Panc1 (cell line): ENCODE measurements at regions not wholly inside any gene's neighbourhood (a gene's known extent, or its start where the extent isn't known, plus 50 kb on each side); places are given as distances from the start of the nearest gene placed in this dataset.

Source experiments
- POLR2AphosphoS5 ChIP-seq: IDR thresholded peaks from 2 replicates; pipeline ENCODE4 v1.6.1; 2012; ENCODE audit warnings: mild to moderate bottlenecking, low read depth, low read length, moderate library complexity
- SIN3A ChIP-seq: IDR thresholded peaks from 2 replicates; pipeline ENCODE4 v1.6.1; 2012; ENCODE audit warnings: low read depth, mild to moderate bottlenecking, low read length, moderate library complexity, borderline replicate concordance; ENCODE audit not compliant: insufficient read depth
- TCF7L2 ChIP-seq: IDR thresholded peaks from 2 replicates; pipeline ENCODE4 v1.6.1; 2011; ENCODE audit warnings: mild to moderate bottlenecking, low read depth, low read length, inconsistent platforms
- TF ChIP-seq, protein P1 (sequence below): fragments of 450-650 bp; IDR thresholded peaks from 2 replicates; pipeline ENCODE4 v1.5.1; 2017; ENCODE audit warnings: mild to moderate bottlenecking

GRCh38 chr2:64352292-64352691 is 101.7 kb upstream of the LGALSL start:
- TF ChIP-seq, protein P1, sequence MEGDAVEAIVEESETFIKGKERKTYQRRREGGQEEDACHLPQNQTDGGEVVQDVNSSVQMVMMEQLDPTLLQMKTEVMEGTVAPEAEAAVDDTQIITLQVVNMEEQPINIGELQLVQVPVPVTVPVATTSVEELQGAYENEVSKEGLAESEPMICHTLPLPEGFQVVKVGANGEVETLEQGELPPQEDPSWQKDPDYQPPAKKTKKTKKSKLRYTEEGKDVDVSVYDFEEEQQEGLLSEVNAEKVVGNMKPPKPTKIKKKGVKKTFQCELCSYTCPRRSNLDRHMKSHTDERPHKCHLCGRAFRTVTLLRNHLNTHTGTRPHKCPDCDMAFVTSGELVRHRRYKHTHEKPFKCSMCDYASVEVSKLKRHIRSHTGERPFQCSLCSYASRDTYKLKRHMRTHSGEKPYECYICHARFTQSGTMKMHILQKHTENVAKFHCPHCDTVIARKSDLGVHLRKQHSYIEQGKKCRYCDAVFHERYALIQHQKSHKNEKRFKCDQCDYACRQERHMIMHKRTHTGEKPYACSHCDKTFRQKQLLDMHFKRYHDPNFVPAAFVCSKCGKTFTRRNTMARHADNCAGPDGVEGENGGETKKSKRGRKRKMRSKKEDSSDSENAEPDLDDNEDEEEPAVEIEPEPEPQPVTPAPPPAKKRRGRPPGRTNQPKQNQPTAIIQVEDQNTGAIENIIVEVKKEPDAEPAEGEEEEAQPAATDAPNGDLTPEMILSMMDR, result no peak
- no peak for TF ChIP-seq SIN3A
- TF ChIP-seq TCF7L2, result no peak
- TF ChIP-seq POLR2AphosphoS5, result no peak
